NB4 (cell line): ENCODE measurements at regions not wholly inside any gene's neighbourhood (a gene's known extent, or its start where the extent isn't known, plus 50 kb on each side); places are given as distances from the start of the nearest gene placed in this dataset.

Experiments used
- CTCF ChIP-seq: IDR thresholded peaks from one replicate; pipeline ENCODE4 v1.5.1; 2012; ENCODE audit warnings: low read depth, low read length
- MAX ChIP-seq: IDR thresholded peaks from 2 replicates; pipeline ENCODE4 v1.6.1; 2011; ENCODE audit warnings: low read depth, low read length
- MYC ChIP-seq: IDR thresholded peaks from 2 replicates; pipeline ENCODE4 v1.6.1; 2011; ENCODE audit warnings: low read depth, low read length
- POLR2A ChIP-seq: IDR thresholded peaks from 2 replicates; pipeline ENCODE4 v1.6.1; 2011; ENCODE audit warnings: mild to moderate bottlenecking; ENCODE audit not compliant: insufficient read length; ENCODE audit errors: extremely low read depth

GRCh38 chr11:128315933-128316332 is 271.4 kb downstream of the ETS1 start:
- TF ChIP-seq CTCF (no peak), POLR2A (no peak), MAX (no peak), MYC (no peak)
